Trophoblast cell (in vitro differentiated cells and primary cell): ENCODE measurements at regions not wholly inside any gene's neighbourhood (a gene's known extent, or its start where the extent isn't known, plus 50 kb on each side); places are given as distances from the start of the nearest gene placed in this dataset.

Experiments
- DNase-seq, 2 donors: peaks; one replicate each; pipeline ENCODE4 v3.0.0-alpha.2; 2016
- H2AFZ ChIP-seq: 2 replicates; pipeline ENCODE4 v1.6.1; 2013; ENCODE audit warnings: low read length, moderate library complexity, mild to moderate bottlenecking; ENCODE audit not compliant: insufficient read depth, poor library complexity
- H2AK5ac ChIP-seq: 2 replicates; pipeline ENCODE4 v1.6.1; 2013; ENCODE audit warnings: mild to moderate bottlenecking, low read length
- H2BK120ac ChIP-seq: 2 replicates; pipeline ENCODE4 v1.6.1; 2013; ENCODE audit warnings: low read length, mild to moderate bottlenecking, moderate library complexity; ENCODE audit not compliant: insufficient read depth, poor library complexity
- H2BK12ac ChIP-seq: 2 replicates; pipeline ENCODE4 v1.6.1; 2013; ENCODE audit warnings: mild to moderate bottlenecking, low read length, moderate library complexity
- H2BK5ac ChIP-seq: 2 replicates; pipeline ENCODE4 v1.6.1; 2013; ENCODE audit warnings: low read length, low read depth, moderate library complexity, mild to moderate bottlenecking; ENCODE audit not compliant: poor library complexity
- H3K14ac ChIP-seq: 2 replicates; pipeline ENCODE4 v1.6.1; 2013; ENCODE audit warnings: mild to moderate bottlenecking, low read length
- H3K18ac ChIP-seq: 2 replicates; pipeline ENCODE4 v1.6.1; 2013; ENCODE audit warnings: mild to moderate bottlenecking, low read length
- H3K23ac ChIP-seq: 2 replicates; pipeline ENCODE4 v1.6.1; 2013; ENCODE audit warnings: low read length
- H3K27ac ChIP-seq: 2 replicates; pipeline ENCODE4 v1.5.1; 2013; ENCODE audit warnings: low read depth, mild to moderate bottlenecking, inconsistent platforms, low read length, moderate library complexity
- H3K27me3 ChIP-seq: 2 replicates; pipeline ENCODE4 v1.6.1; 2013; ENCODE audit warnings: inconsistent platforms, mild to moderate bottlenecking, low read length, moderate library complexity; ENCODE audit not compliant: insufficient read depth
- H3K36me3 ChIP-seq, 2 experiments: 1 replicate in 1 of 2; 2 replicates in 1 of 2; pipeline ENCODE4 v1.6.1; 2013; ENCODE audit warnings: low read length in 2 of 2, mild to moderate bottlenecking in 2 of 2, moderate library complexity in 1 of 2; ENCODE audit not compliant: insufficient read depth in 2 of 2, control insufficient read depth in 1 of 2
- H3K4ac ChIP-seq: 2 replicates; pipeline ENCODE4 v1.6.1; 2013; ENCODE audit warnings: low read depth, mild to moderate bottlenecking, low read length, moderate library complexity
- H3K4me1 ChIP-seq, 2 experiments: 1 replicate in 1 of 2; 2 replicates in 1 of 2; pipeline ENCODE4 v1.6.1; 2013; ENCODE audit warnings: low read length in 2 of 2, mild to moderate bottlenecking in 2 of 2, moderate library complexity in 1 of 2; ENCODE audit not compliant: insufficient read depth in 2 of 2, control insufficient read depth in 1 of 2
- H3K4me2 ChIP-seq: 2 replicates; pipeline ENCODE4 v1.6.1; 2013; ENCODE audit warnings: inconsistent platforms, mild to moderate bottlenecking, low read length, moderate library complexity
- H3K4me3 ChIP-seq: 2 replicates; pipeline ENCODE4 v1.5.1; 2013; ENCODE audit warnings: mild to moderate bottlenecking, low read depth, low read length, inconsistent platforms
- H3K79me1 ChIP-seq: one replicate; pipeline ENCODE4 v1.6.1; 2013; ENCODE audit warnings: low read length
- H3K79me2 ChIP-seq: 2 replicates; pipeline ENCODE4 v1.6.1; 2013; ENCODE audit warnings: low read length, mild to moderate bottlenecking; ENCODE audit not compliant: control insufficient read depth, insufficient read depth, poor library complexity
- H3K9ac ChIP-seq: 2 replicates; pipeline ENCODE4 v1.6.1; 2013; ENCODE audit warnings: mild to moderate bottlenecking, low read length
- H3K9me3 ChIP-seq: 2 replicates; pipeline ENCODE4 v1.6.1; 2013; ENCODE audit warnings: low read depth, mild to moderate bottlenecking, control low read depth, inconsistent platforms, low read length; ENCODE audit not compliant: insufficient read depth
- H4K12ac ChIP-seq: 2 replicates; pipeline ENCODE4 v1.6.1; 2013; ENCODE audit warnings: low read depth, mild to moderate bottlenecking, low read length, moderate library complexity
- H4K8ac ChIP-seq: 2 replicates; pipeline ENCODE4 v1.6.1; 2013; ENCODE audit warnings: low read depth, mild to moderate bottlenecking, low read length, moderate library complexity
- H4K91ac ChIP-seq: one replicate; pipeline ENCODE4 v1.6.1; 2013; ENCODE audit warnings: low read depth, mild to moderate bottlenecking, low read length, moderate library complexity
- WGBS: extraction: QIAGEN DNeasy Blood & Tissue Kit; methylation state at CpG from one replicate; pipeline ENCODE4 v1.1.7; 2013; ENCODE audit warnings: missing lambda C conversion rate; ENCODE audit not compliant: insufficient read length, insufficient coverage; ENCODE audit errors: extremely low coverage; 5-methylcytosine and 5-hydroxymethylcytosine counted together

GRCh38 chr7:67992287-67992686, 995.7 kb downstream of the TYW1 start:
- no peak overlapping the region for H4K91ac ChIP-seq
- WGBS = no CpG with 5 or more reads among the region's 8 CpGs
- H3K36me3 ChIP-seq = no peaks in the 10 kb centered on the region
- H3K9ac ChIP-seq = no peak overlapping the region
- H3K4me1 ChIP-seq = no peaks in the 10 kb centered on the region
- no peak overlapping the region for H3K4me2 ChIP-seq
- H4K8ac ChIP-seq = no peak overlapping the region
- H2BK5ac ChIP-seq = no peak overlapping the region
- no peak overlapping the region for H2BK120ac ChIP-seq
- no peak overlapping the region for H2BK12ac ChIP-seq
- no peaks in the 10 kb centered on the region for H3K9me3 ChIP-seq
- no peak overlapping the region for H3K4me3 ChIP-seq
- H2AFZ ChIP-seq = no peak overlapping the region
- H3K14ac ChIP-seq = no peak overlapping the region
- no peak overlapping the region for H3K18ac ChIP-seq
- no peak for DNase-seq
- H3K4ac ChIP-seq = no peak overlapping the region
- no peak overlapping the region for H3K27ac ChIP-seq
- H3K79me1 ChIP-seq = no peaks in the 10 kb centered on the region
- H2AK5ac ChIP-seq = no peak overlapping the region
- H3K23ac ChIP-seq = no peak overlapping the region
- H3K27me3 ChIP-seq = no peaks in the 10 kb centered on the region
- H4K12ac ChIP-seq = no peak overlapping the region
- H3K79me2 ChIP-seq = no peaks in the 10 kb centered on the region

GRCh38 chr7:68005992-68006391, 1009.4 kb downstream of the TYW1 start:
- Histone ChIP-seq H3K4me1 (no peaks in the 10 kb centered on the region), H3K9me3 (no peaks in the 10 kb centered on the region), H3K9ac (no peak overlapping the region), H3K36me3 (no peaks in the 10 kb centered on the region), H4K8ac (no peak overlapping the region), H3K27me3 (no peaks in the 10 kb centered on the region), H2AK5ac (no peak overlapping the region), H3K18ac (no peak overlapping the region), H4K91ac (no peak overlapping the region), H4K12ac (no peak overlapping the region), H3K14ac (no peak overlapping the region), H3K23ac (no peak overlapping the region), H3K4ac (no peak overlapping the region), H2BK12ac (no peak overlapping the region), H2BK5ac (no peak overlapping the region), H3K27ac (no peak overlapping the region), H2AFZ (no peak overlapping the region), H3K4me3 (no peak overlapping the region), H3K79me2 (no peaks in the 10 kb centered on the region), H3K4me2 (no peak overlapping the region), H2BK120ac (no peak overlapping the region), H3K79me1 (no peaks in the 10 kb centered on the region)
- WGBS = no CpG with 5 or more reads among the region's 6 CpGs
- DNase-seq = no peak

- H3K9ac ChIP-seq = no peak overlapping the region
- no peak overlapping the region for H3K4ac ChIP-seq
- H3K4me3 ChIP-seq = no peak overlapping the region
- no peak overlapping the region for H3K18ac ChIP-seq
- no peak overlapping the region for H3K27ac ChIP-seq
- WGBS = no CpG with 5 or more reads among the region's 2 CpGs
- H3K79me1 ChIP-seq = no peaks in the 10 kb centered on the region
- no peak overlapping the region for H3K4me2 ChIP-seq
- H4K8ac ChIP-seq = no peak overlapping the region
- no peak overlapping the region for H2BK120ac ChIP-seq
- H3K27me3 ChIP-seq = no peaks in the 10 kb centered on the region
- no peak overlapping the region for H2BK5ac ChIP-seq
- H4K12ac ChIP-seq = no peak overlapping the region
- no peak overlapping the region for H3K23ac ChIP-seq
- no peak overlapping the region for H3K14ac ChIP-seq
- H3K36me3 ChIP-seq = no peaks in the 10 kb centered on the region
- no peaks in the 10 kb centered on the region for H3K9me3 ChIP-seq
- H4K91ac ChIP-seq = no peak overlapping the region
- H3K4me1 ChIP-seq = no peaks in the 10 kb centered on the region
- no peak overlapping the region for H2AFZ ChIP-seq
- H2AK5ac ChIP-seq = no peak overlapping the region
- no peaks in the 10 kb centered on the region for H3K79me2 ChIP-seq
- DNase-seq = no peak
- no peak overlapping the region for H2BK12ac ChIP-seq
Measured at GRCh38 chr7:68006619-68007018, 1010.0 kb downstream of the TYW1 start.

GRCh38 chr7:68009716-68010115, 1013.1 kb downstream of the TYW1 start:
- no peak overlapping the region for H3K14ac ChIP-seq
- H2BK120ac ChIP-seq = no peak overlapping the region
- no CpG with 5 or more reads among the region's 4 CpGs for WGBS
- H3K18ac ChIP-seq = no peak overlapping the region
- no peak overlapping the region for H3K9ac ChIP-seq
- H4K12ac ChIP-seq = no peak overlapping the region
- no peaks in the 10 kb centered on the region for H3K27me3 ChIP-seq
- H2BK12ac ChIP-seq = no peak overlapping the region
- H2AK5ac ChIP-seq = no peak overlapping the region
- H3K36me3 ChIP-seq = no peaks in the 10 kb centered on the region
- no peak overlapping the region for H4K8ac ChIP-seq
- H4K91ac ChIP-seq = no peak overlapping the region
- no peak overlapping the region for H3K4me3 ChIP-seq
- H3K4ac ChIP-seq = no peak overlapping the region
- no peaks in the 10 kb centered on the region for H3K4me1 ChIP-seq
- H3K27ac ChIP-seq = no peak overlapping the region
- H3K4me2 ChIP-seq = no peak overlapping the region
- no peak overlapping the region for H2BK5ac ChIP-seq
- H3K23ac ChIP-seq = no peak overlapping the region
- H2AFZ ChIP-seq = no peak overlapping the region
- no peak for DNase-seq
- H3K79me1 ChIP-seq = no peaks in the 10 kb centered on the region
- H3K9me3 ChIP-seq = no peaks in the 10 kb centered on the region
- no peaks in the 10 kb centered on the region for H3K79me2 ChIP-seq
